CD4-positive, alpha-beta T cell treated with Interleukin-6 for 4 hours (primary cell): ENCODE measurements at regions not wholly inside any gene's neighbourhood (a gene's known extent, or its start where the extent isn't known, plus 50 kb on each side); places are given as distances from the start of the nearest gene placed in this dataset.
"Not testable (repeated sequence)": the region's sequence is repeated elsewhere in the genome, so short reads cannot be mapped to it uniquely, and the experiment has no call there.

Source experiments
- DNase-seq: peaks from one replicate; pipeline ENCODE4 v3.0.0-alpha.2; 2020; ENCODE audit warnings: mixed read lengths

DNA sequence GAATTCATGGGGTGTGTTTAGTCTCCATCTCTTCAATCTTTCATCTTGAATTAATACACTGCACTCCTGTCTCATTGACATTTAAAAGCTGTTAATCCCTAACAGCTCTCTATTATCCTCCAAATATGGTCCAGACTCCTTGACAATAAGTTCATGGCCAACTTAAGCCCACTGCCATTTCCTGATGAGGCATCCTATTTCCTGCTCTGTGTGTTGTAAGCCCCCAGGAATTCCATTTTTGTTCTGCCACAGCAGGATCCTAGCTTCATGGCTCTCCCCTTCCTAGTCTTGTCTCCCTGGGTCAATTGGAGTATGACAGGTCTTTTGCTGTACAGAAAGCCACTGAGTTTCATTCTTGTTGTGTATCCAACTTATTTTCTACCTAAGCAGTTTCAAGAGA lies 218.8 kb downstream of the OTUD1 start:
- no peak for DNase-seq

DNA sequence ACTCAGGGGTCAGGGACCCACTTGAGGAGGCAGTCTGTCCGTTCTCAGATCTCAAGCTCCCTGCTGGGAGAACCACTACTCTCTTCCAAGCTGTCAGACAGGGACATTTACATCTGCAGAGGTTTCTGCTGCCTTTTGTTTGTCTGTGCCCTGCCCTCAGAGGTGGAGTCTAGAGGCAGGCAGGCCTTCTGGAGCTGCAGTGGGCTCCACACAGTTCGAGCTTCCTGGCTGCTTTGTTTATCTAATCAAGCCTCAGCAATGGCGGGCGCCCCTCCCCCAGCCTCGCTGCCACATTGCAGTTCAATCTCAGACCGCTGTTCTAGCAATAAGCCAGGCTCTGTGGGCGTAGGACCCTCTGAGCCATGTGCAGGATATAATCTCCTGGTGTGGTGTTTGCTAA lies 233.0 kb downstream of the OTUD1 start:
- DNase-seq = not testable (repeated sequence)

DNA sequence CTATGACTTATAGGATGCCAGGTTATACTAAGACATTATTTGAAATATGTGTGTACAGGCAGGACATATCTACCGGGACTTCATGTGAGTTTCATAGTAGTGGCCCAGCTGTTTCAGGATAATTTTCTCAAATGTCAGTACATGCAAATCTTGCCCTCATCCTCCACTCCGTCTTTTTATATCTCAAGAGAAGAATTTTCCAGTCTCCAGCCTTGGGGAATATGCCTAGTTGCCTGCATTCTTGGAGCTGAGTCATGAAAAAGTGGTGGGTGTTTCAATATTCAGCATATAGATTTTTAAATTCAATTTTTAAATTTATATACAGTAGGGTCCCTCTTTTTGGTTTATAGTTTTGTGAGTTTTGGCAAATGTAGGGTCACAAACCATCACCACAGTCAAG lies 236.7 kb downstream of the OTUD1 start:
- DNase-seq = no peak

DNA sequence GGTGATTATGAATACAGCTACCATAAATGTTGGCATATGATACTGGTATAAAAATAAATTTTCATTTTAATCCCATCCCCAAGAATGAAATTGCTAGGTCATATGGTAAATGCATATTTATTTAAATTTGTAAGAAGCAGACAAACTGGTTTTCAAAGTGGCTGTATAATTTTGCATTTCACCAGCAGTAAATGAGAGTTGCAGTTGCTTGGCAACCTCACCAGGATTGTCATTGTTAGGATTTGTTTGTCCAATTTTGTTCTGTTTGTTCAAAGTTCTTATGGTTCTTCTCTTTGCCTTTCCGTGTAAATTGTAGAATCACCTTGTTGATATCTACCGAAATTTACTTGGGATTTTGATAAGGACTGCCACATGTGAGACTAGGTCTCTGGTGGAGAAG lies 237.4 kb downstream of the OTUD1 start:
- DNase-seq = no peak

DNA sequence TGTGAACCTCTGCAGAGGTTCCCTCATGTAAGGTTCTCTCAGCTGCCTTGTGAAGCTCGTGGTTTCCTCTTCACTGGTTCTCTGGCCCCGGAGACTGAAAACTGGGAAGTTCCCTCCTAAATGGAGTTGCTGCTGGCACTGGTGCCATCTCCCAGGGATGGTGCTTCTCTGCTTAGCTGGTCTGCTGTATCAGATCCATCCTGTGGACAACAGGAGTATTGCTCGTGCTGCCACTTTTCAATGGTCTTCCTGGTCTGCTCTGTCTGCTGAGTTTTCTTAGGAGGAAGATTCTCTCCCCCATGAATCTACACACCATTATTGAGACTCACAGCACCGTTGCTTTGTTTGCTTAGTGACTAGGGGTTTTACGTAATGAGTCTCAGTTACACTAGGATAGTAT lies 247.8 kb downstream of the OTUD1 start:
- no peak for DNase-seq

DNA sequence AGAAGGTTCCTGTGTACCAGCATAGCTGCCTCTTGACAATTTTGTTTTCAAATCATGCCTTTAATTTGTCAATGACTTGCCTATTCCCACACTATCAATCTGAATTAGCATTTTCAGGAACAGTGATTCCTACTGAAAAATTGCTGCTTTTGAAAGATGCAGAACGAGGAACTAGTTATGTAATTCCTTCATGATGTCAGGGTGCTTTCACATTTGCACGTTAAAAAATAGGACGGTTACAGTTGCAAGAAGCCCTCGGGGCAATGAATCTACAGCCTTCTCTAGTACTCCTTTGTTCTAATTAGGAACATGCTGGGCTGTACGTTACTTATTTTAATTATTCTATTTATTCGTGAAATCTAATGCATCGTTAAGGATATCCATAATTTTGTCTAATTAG lies 253.9 kb downstream of the OTUD1 start:
- DNase-seq = no peak

DNA sequence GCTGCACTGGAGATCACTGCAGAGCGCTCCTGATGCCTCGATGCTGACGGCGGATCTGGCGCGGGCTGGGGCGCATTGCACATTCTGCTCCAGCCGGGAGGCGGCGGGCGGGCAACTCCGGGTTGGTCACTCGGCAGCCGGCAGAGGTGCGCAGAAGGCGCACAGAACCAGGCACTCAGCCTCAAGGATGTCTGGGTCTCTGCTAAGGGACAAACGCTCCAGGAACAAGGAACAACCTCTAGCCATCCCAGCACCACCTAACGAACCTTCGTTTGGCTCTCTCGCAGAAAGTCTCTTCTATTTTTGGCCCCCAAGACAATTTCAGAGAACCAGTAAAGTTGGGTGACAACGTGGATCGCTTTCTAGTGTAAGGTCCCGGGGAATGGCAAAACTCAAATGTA lies 254.6 kb downstream of the OTUD1 start:
- no peak for DNase-seq

DNA sequence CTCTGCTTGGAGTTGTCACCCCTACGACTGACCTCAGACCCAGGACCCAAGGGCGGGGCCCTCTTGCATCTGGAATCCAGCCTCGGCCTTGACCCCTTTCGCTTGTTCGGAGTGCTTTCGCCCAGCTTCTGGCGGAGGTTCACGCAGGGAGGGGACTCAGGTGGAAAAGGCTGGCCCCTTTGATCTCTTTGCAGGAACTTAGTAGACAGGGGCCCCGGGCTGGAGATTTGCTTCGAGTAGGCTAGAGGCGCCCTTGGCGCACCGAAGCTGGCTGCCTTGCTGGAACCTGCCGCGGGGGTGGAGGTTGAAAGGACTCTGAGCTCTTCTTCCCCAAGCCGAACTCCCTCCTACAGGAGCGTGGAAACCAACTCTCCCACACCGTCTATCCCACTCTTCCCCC lies 255.1 kb downstream of the OTUD1 start:
- no peak for DNase-seq

DNA sequence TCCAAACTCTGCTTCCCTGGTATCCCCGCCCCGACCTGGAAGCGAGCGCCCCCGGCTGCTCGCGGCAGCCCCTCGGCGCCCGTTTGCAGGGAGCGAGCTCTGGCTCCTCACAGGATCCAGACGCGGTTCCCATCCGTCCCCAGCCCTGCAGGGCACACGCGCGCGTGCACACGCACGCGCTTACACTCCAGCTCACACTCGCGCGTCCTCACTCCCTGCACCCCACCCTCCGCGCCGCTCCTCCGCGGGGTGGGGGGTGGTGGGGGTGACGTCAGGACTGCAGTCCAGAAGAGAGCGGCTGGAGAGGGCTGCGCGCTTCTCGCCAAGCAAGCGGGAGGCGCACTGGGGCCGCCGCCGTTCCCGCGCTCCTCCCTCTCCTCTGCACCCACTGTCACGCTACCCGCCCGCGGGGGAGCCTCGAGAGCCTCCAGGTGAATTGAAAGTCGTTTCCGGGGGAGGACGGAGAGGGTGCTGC lies 255.6 kb downstream of the OTUD1 start:
- DNase-seq = no peak

DNA sequence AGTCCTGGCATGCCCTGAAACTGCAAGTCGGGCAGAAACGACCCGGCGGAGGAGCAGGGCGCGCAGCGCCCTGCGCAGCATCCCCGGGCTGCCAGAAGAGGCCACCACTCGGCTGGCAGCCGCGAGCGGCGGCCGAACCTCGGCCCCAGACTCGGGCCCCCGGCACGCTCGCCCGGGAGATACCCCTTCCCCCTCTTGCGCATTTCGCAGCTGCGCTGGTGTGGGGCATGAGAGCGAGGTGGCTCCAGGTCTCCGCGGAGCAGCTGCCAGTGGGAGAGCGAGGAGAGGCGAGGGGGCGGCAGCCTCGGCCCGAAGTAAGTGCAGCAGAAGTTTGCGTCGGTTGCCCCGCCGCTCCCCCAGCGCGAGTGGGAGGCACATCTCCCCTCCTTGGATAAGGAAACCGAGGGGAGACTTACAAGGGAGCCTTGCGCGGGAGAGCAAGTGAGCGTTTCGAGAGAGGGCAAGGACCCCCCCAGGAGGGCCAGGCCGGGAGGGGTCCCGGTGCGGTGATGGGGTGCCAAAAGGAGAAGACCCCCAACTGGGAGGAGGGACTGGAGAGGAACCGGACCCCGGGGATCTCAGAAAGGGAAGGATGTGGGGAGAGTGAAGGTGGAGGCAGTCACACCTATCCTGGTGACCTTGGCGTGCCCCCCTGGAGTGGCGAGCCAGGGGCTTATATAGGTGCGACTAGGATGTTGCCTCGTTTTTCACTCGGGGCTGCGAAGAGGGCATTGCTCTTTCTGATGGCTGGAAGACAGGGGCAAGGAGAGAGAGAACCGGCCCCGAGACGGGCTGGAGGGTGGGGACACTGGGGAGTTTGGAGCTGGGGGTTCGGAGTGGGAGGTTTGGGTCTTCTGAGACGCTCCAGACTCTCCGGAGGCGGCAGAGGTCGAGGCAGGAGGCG lies 256.3 kb downstream of the OTUD1 start:
- no peak for DNase-seq

DNA sequence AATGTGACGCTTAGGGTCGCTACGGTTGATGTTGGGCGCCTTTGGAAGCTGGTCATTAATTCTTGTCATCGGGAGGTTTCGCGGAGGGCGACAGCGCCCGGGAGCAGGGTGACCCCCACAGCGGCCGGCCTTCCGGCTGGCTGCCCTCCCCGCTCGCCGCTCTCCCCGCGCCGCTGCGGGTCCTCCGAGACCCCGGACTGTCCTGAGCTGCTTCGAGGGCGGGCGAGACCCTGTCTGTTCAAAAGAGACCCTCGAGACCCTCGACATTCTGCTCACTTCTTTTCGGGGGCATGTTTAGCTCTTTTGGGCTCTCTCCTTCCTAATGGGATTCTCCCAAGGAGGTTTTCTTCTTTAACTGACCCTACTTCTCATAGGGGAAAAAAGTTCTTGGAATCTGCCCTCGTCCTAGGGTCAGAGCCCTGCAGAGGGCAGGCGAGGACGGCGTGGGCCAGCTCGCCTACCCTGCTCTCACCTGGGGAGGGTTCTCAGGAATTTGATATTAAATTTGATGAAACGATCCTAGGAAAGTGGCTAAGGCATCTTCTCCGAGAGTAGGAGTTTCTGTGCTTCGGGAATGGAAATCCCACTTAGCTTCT lies 257.0 kb downstream of the OTUD1 start:
- no peak for DNase-seq

DNA sequence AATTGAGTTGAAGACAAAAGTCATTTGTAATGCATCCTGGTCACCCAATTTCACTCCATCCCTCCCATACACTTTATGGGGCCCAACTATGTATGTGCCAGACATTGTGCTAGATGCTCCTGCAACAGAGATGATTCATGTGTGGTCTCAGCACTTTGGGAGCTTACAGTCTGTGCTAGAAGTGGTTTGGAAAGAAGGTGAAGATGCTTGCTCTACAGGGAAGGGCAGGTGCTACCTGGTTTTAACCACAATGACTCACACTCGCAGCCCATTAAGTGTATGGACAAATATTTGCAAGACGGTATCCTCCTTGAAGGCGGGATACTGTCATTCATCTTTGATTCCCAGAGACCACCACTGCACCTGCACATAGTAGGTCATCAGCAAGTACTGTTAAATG lies 257.6 kb downstream of the OTUD1 start:
- no peak for DNase-seq

DNA sequence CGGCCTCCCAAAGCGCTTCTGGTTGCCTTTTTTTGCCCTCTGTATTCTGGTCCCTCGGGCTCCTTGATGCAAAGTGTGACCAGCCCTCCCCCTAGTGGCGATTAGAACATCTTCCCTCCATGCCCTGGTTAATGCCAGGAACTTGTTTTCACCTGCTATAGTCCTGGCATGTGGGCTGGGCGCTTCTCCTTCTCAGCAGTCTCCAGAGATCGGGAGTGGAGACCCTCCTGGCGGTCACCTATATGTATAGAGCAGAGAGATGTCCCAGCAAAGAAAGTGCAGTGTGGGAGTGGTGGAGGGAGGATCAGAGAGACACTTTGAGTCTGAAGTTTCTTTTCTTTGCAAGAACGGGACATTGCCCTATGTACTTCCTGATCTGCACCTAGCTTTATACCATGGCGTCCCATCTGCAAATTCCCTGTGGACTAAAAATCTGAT lies 264.1 kb downstream of the OTUD1 start:
- DNase-seq = peak; percentile 61

DNA sequence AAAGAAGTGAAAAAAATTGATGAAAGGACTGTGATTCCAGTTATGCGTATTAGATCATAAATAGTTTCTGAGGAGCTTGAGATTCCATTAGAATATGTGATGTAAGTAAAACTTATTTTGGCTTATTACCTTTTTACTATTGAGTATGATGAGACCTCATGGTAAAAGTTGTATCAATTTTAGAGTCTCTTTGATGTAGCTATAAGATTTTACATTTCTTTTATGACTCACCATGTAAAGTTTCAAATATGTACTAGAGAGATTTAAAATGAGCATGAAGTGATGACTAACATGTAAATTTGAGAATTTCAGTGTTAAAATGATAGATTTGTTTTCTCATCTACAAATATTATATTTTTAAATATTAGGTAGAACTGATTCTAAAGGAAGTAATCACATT lies 276.5 kb downstream of the OTUD1 start:
- no peak for DNase-seq

DNA sequence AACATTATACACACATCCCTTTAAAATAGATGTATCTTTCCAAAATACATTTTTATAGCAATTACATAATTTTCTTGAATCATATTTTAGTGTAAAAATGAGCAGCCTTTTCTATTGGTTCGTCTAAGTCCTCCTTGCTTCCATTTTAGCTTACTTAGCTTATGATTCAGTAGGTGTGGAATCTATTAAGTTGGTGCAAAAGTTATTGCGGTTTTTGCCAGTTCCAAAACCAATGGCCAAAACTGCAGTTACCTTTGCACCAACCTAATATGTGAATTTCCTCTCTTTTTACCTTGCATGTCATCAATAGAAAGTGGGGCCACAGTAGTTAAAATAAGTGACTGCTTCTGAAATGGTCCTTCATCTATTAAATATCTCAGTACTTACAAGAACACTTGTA lies 279.0 kb downstream of the OTUD1 start:
- no peak for DNase-seq

DNA sequence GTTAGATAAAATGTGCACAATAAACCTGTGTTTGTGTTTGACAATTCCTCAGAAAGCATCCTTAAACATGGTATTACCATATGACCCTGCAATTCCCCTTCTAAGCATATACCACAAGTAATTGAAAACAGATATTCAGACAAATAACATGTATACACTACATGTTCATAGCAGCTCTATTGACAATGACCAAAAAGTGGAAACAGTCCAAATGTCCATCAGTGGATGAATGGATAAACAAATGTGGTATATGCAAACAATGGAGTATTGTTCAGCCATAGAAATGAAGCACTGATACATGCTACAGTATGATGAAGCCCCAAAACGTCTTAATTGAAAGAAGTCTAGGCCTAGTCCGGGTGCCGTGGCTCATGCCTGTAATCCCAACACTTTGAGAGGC lies 280.1 kb downstream of the OTUD1 start:
- no peak for DNase-seq

DNA sequence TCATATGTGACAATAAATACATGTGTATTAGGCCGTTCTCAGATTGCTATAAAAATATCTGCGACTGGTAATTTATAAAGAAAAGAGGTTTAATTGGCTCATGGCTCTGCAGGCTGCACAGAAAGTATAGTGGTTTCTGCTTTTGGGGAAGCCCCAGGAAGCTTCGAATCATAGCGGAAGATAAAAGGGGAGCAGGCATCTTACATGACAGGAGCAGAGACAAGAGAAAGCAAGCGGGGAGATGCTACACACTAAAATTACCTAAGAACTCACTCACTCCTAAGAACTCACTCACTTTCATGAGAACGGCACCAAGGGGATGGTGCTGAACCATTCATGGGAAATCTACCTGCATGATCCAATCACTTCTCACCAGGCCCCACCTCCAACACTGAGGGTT lies 284.9 kb downstream of the OTUD1 start:
- no peak for DNase-seq

DNA sequence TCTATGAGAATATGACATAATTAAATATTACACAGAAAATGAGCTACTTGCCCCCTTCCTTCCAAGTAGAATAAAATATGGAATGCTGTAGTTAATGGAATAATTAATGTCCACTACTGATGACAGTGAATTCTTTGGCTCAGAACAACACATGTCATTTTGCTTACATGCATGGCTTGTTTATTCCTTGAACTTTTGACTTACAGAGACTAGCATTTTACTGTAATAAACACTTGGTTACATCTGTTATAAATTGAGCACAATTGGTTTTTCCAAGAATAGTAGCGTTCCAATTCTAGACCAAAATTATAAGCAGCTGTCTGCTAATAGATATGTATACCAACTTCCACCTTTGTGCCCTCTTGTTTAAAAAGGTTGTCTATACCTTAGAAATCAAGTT lies 286.7 kb downstream of the OTUD1 start:
- DNase-seq = no peak

DNA sequence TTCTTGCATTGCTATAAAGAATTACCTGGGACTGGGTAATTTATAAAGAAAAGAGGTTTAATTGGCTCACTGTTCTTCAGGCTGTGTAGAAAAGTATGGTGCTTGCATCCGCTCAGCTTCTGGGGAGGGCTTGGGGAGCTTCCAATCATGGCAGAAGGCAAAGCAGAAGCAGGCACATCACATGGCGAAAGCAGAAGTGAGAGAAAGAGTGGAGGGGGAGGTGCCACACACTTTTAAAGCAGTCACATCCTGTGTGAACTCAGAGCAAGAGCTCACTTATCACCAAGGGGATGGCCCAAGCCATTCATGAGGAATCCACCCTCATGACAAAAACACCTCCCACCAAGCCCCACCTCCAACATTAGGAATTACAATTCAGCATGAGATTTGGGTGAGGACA lies 303.5 kb downstream of the OTUD1 start:
- no peak for DNase-seq

DNA sequence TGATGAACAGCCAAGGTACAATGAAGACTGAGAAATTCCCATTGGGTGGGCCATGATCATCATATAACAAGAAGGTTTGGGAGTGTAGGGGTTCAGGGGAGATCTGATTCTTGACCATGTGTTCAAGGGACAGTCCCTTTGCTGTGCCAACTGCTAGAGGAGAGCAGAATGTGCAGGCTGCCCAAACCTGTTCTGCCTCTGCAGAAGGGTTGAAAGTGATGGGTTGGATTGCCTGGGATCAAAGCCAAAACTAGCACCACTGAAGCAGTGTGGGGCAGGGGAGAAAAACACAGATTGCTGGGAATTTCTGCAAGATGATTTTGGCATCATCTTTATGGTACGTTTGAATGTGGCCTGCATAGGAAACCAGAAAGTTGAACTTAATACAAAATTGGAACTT lies 303.9 kb downstream of the OTUD1 start:
- DNase-seq = no peak

DNA sequence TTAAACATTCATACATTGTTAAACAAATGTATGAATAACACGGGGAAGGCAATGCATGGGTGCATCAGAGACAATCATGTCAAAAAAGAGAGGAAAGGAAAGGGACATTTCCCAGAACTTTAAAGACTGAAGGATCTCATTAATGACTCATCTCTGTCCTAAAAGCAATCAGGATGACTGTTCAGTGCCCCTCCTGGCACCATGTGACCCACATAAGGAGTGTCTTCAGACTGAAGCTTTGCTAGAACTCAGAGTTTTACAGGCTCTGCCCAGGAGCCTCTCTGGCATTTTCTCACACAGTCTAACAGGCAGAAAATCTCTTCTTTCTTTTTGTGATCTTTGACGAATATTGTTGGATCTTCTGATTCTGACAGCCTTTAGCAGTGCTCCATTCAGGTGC lies 315.3 kb downstream of the OTUD1 start:
- DNase-seq = no peak

DNA sequence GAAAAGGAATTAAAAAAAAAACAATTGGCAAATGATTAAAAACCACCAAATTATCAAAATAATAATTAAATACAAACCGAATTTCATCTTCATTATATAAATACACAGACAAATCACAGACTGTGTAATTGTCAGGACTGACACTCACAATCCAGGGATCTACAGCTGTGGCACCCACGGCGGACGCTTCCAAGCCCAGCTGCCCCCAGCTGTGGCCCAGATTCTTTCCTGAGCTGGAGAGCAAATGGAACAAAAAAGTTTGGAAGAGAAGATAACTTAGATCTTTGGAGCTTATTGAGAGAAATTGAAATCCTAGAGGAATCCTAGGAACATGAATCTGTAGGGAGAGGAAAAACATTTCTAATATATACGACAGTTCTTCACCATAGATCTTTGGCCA lies 316.1 kb downstream of the OTUD1 start:
- no peak for DNase-seq

DNA sequence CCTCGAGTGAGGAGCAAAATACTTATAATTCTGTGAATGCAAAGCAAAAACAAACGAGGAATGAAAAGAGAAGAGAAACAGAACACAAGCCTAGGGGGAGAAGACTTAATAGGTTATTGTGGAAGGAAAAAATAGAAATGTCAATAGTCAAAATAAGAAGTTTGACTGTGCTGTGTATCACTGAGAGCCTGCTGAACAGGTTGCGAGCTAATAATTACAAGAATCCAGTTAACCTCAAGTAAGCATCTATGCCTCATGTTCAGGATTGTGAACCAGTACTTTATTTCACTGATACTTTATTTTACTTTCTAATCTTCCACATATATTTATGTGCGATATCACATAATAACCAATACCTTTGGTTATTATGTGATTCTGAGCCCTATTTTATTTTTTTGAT lies 316.7 kb downstream of the OTUD1 start:
- no peak for DNase-seq

DNA sequence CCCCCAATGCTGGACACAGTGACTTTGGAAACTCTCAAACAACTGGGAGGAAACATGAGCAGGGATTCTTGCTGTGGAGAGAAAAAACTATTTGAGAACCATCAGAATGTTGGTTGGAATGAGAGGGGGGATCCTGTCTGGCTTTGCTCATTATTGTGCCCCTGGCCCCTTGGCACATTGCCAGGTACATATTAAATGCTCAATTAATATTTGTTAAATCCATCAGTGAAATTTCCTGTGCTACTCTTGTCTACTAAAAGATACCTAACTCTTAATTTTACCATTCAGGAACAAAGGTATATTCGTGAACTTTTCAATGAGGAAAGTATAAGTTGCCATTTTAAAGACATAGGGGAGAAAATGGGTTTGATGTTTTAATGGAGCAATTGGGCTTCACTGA lies 329.4 kb downstream of the OTUD1 start:
- no peak for DNase-seq

DNA sequence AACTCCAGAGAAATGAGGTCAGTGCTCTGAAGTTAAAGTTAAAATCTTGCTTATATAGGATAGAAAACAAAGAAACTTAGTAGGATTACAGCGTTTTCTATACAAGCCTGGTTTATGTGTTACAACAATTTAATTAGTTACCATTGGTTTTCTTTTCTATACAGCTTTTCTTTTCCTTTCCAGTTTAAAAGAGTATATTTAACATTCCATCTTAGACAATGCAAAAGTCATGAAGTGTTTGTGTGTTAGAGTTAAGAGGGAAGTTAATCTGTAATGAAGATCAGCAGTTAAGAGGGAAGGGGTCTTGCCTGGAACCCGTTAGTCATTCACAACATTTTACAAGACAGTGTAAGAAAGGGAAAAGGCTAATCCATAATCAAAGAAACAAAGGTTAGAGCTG lies 338.3 kb downstream of the OTUD1 start:
- DNase-seq = no peak
